IMR-90 (cell line): ENCODE measurements at regions not wholly inside any gene's neighbourhood (a gene's known extent, or its start where the extent isn't known, plus 50 kb on each side); places are given as distances from the start of the nearest gene placed in this dataset.

Experiments
- ATAC-seq: fragments of 200-7000 bp; cut with Tn5 transposase; 2 replicates; pipeline ENCODE4 v1.9.1; 2020; ENCODE audit warnings: low read depth, mild to moderate bottlenecking, moderate library complexity
- BruUV-seq: library from RNA; stranded (reverse); fragments of 400-500 nt; replicated peaks from 2 replicates; lab custom pipeline; 2021; lab: Mats Ljungman, UMichigan
- CTCF ChIA-PET: fragments of 300-600 bp; formaldehyde crosslinking; extraction: SDS; loops from one replicate; lab custom pipeline; 2021; ENCODE audit warnings: antibody characterized with exemption; lab: Yijun Ruan, JAX
- POLR2A ChIA-PET: fragments of 300-600 bp; sonication (Branson Sonifier 250); formaldehyde crosslinking; loops from one replicate; lab custom pipeline; 2022; ENCODE audit warnings: antibody characterized with exemption; ENCODE audit not compliant: unreplicated experiment; lab: Charles Lee
- DNase-seq: peaks from one replicate; pipeline ENCODE4 v3.0.0; 2013
- H2AFZ ChIP-seq: replicated peaks from 2 replicates; pipeline ENCODE3; 2013; ENCODE audit warnings: low read length, mild to moderate bottlenecking; ENCODE audit not compliant: poor library complexity
- H2AK5ac ChIP-seq: 2 replicates; pipeline ENCODE4 v1.6.1; 2013; ENCODE audit warnings: low read depth, low read length, inconsistent platforms
- H2AK9ac ChIP-seq: replicated peaks from 2 replicates; pipeline ENCODE3; 2013; ENCODE audit warnings: mild to moderate bottlenecking, low read depth, low read length, moderate library complexity; ENCODE audit not compliant: poor library complexity
- H2BK120ac ChIP-seq: 2 replicates; pipeline ENCODE4 v1.6.1; 2013; ENCODE audit warnings: low read depth, low read length, inconsistent platforms
- H2BK15ac ChIP-seq: 3 replicates; pipeline ENCODE4 v1.6.1; 2013; ENCODE audit warnings: low read depth, low read length, inconsistent platforms
- H2BK20ac ChIP-seq: 2 replicates; pipeline ENCODE4 v1.6.1; 2013; ENCODE audit warnings: low read depth, mild to moderate bottlenecking, inconsistent platforms, low read length, moderate library complexity
- H2BK5ac ChIP-seq: 2 replicates; pipeline ENCODE4 v1.6.1; 2013; ENCODE audit warnings: mild to moderate bottlenecking, low read depth, low read length, inconsistent platforms; ENCODE audit not compliant: poor library complexity, severe bottlenecking
- H3K14ac ChIP-seq: replicated peaks from 2 replicates; pipeline ENCODE4 v1.6.1; 2013; ENCODE audit warnings: low read depth, low read length, inconsistent platforms
- H3K18ac ChIP-seq: 2 replicates; pipeline ENCODE4 v1.6.1; 2013; ENCODE audit warnings: low read depth, low read length, control low read depth
- H3K23ac ChIP-seq: 2 replicates; pipeline ENCODE4 v1.6.1; 2013; ENCODE audit warnings: low read depth, low read length, inconsistent platforms
- H3K27ac ChIP-seq: 2 replicates; pipeline ENCODE4 v1.5.1; 2013; ENCODE audit warnings: mild to moderate bottlenecking, control low read depth, low read length; ENCODE audit not compliant: insufficient read depth
- H3K27me3 ChIP-seq: 2 replicates; pipeline ENCODE4 v1.6.1; 2013; ENCODE audit warnings: low read length; ENCODE audit not compliant: control insufficient read depth, insufficient read depth
- H3K36me3 ChIP-seq: 2 replicates; pipeline ENCODE4 v1.6.1; 2013; ENCODE audit warnings: low read length, mixed read lengths; ENCODE audit not compliant: control insufficient read depth, insufficient read depth
- H3K4ac ChIP-seq: 2 replicates; pipeline ENCODE4 v1.6.1; 2013; ENCODE audit warnings: low read depth, low read length, inconsistent platforms
- H3K4me1 ChIP-seq: 2 replicates; pipeline ENCODE4 v1.6.1; 2013; ENCODE audit warnings: low read length, mixed read lengths; ENCODE audit not compliant: control insufficient read depth, insufficient read depth
- H3K4me2 ChIP-seq: 2 replicates; pipeline ENCODE4 v1.6.1; 2013; ENCODE audit warnings: low read depth, mild to moderate bottlenecking, control low read depth, low read length, moderate library complexity
- H3K4me3 ChIP-seq: 2 replicates; pipeline ENCODE4 v1.5.1; 2013; ENCODE audit warnings: low read depth, mild to moderate bottlenecking, control low read depth, low read length, moderate library complexity; ENCODE audit not compliant: insufficient read depth
- H3K56ac ChIP-seq: 2 replicates; pipeline ENCODE4 v1.6.1; 2013; ENCODE audit warnings: low read length, inconsistent platforms; ENCODE audit not compliant: insufficient read depth; ENCODE audit errors: extremely low read depth
- H3K79me1 ChIP-seq, 2 experiments: 2 replicates each; pipeline ENCODE4 v1.6.1; 2013; ENCODE audit warnings: low read length in 2 of 2, inconsistent platforms in 1 of 2, low read depth in 1 of 2
- H3K9ac ChIP-seq: 2 replicates; pipeline ENCODE4 v1.6.1; 2013; ENCODE audit warnings: low read depth, low read length, control low read depth
- H3K9me1 ChIP-seq: 2 replicates; pipeline ENCODE4 v1.6.1; 2013; ENCODE audit warnings: low read length, inconsistent platforms; ENCODE audit not compliant: insufficient read depth
- H3K9me3 ChIP-seq: 2 replicates; pipeline ENCODE4 v1.6.1; 2013; ENCODE audit warnings: low read length; ENCODE audit not compliant: control insufficient read depth, insufficient read depth
- H4K20me1 ChIP-seq: 2 replicates; pipeline ENCODE4 v1.6.1; 2013; ENCODE audit warnings: low read length, inconsistent platforms; ENCODE audit not compliant: insufficient read depth
- H4K5ac ChIP-seq: 2 replicates; pipeline ENCODE4 v1.6.1; 2013; ENCODE audit warnings: mild to moderate bottlenecking, low read depth, low read length, control low read depth
- H4K8ac ChIP-seq, 2 experiments: 2 replicates each; pipeline ENCODE4 v1.6.1; 2013; ENCODE audit warnings: low read depth in 2 of 2, low read length in 2 of 2, control low read depth in 1 of 2, inconsistent platforms in 1 of 2
- H4K91ac ChIP-seq: 2 replicates; pipeline ENCODE4 v1.6.1; 2013; ENCODE audit warnings: low read depth, low read length, inconsistent platforms; ENCODE audit not compliant: insufficient read depth
- BHLHE40 ChIP-seq: fragments of 150-350 bp; IDR thresholded peaks from 2 replicates; pipeline ENCODE4 v1.6.1; 2016; ENCODE audit warnings: mild to moderate bottlenecking, low read depth, low read length
- CEBPB ChIP-seq: IDR thresholded peaks from 2 replicates; pipeline ENCODE4 v1.6.1; 2012; ENCODE audit warnings: low read depth, low read length, improper control_type of control experiment
- CHD1 ChIP-seq: IDR thresholded peaks from 2 replicates; pipeline ENCODE4 v1.6.1; 2012; ENCODE audit warnings: low read depth, low read length, improper control_type of control experiment
- FOS ChIP-seq: fragments of 150-350 bp; IDR thresholded peaks from 2 replicates; pipeline ENCODE4 v1.6.1; 2016; ENCODE audit warnings: low read depth, low read length
- MAFK ChIP-seq: IDR thresholded peaks from 2 replicates; pipeline ENCODE4 v1.6.1; 2012; ENCODE audit warnings: low read depth, low read length, improper control_type of control experiment
- MAZ ChIP-seq: IDR thresholded peaks from 2 replicates; pipeline ENCODE4 v1.6.1; 2012; ENCODE audit warnings: low read depth, mild to moderate bottlenecking, low read length, improper control_type of control experiment, moderate library complexity, borderline replicate concordance
- MXI1 ChIP-seq: IDR thresholded peaks from 2 replicates; pipeline ENCODE4 v1.6.1; 2012; ENCODE audit warnings: low read depth, mild to moderate bottlenecking, low read length, moderate library complexity, borderline replicate concordance
- NFE2L2 ChIP-seq: fragments of 150-350 bp; IDR thresholded peaks from 2 replicates; pipeline ENCODE4 v1.6.1; 2016; ENCODE audit warnings: low read depth, mild to moderate bottlenecking, low read length
- POLR2A ChIP-seq: IDR thresholded peaks from 2 replicates; pipeline ENCODE4 v1.6.1; 2012; ENCODE audit warnings: mild to moderate bottlenecking, low read depth, low read length
- RAD21 ChIP-seq: IDR thresholded peaks from 2 replicates; pipeline ENCODE4 v1.6.1; 2012; ENCODE audit warnings: low read length, improper control_type of control experiment
- RCOR1 ChIP-seq: IDR thresholded peaks from 2 replicates; pipeline ENCODE4 v1.6.1; 2012; ENCODE audit warnings: mild to moderate bottlenecking, low read length, improper control_type of control experiment; ENCODE audit not compliant: insufficient replicate concordance
- RFX5 ChIP-seq: IDR thresholded peaks from 2 replicates; pipeline ENCODE4 v1.8.0; 2012; ENCODE audit warnings: low read depth, mild to moderate bottlenecking, low read length, moderate library complexity
- SMC3 ChIP-seq: fragments of 150-350 bp; IDR thresholded peaks from 2 replicates; pipeline ENCODE4 v1.6.1; 2016; ENCODE audit warnings: low read depth, mild to moderate bottlenecking, antibody characterized with exemption, low read length, moderate library complexity
- WGBS, 2 experiments: methylation state at CpG; one replicate each; pipeline versions ENCODE4 v1.1.5 to v1.1.7; 2013; ENCODE audit warnings: missing lambda C conversion rate in 2 of 2; ENCODE audit not compliant: insufficient read length in 1 of 2; ENCODE audit errors: extremely low coverage in 2 of 2; 5-methylcytosine and 5-hydroxymethylcytosine counted together
- dilution Hi-C: fragments of 300-500 bp; cut with HindIII; formaldehyde crosslinking; loops from one replicate; pipeline ENCODE4 v1.14.3; 2018; ENCODE audit warnings: low sequenced_read_pairs; ENCODE audit not compliant: unreplicated experiment
- in situ Hi-C: fragments of 300-500 bp; cut with MboI; formaldehyde crosslinking; loops from 3 replicates; pipeline ENCODE4 v1.14.3; 2019; ENCODE audit warnings: low sequenced_read_pairs, inconsistent platforms, mixed read lengths
- intact Hi-C: fragments of 100-400 bp; cut with micrococcal nuclease; formaldehyde crosslinking; loops from 2 replicates; pipeline ENCODE4 v1.10.0; 2022
- TF ChIP-seq, protein P1 (sequence below): conservative IDR thresholded peaks from 2 replicates; pipeline ENCODE4 v1.5.1; 2012; ENCODE audit warnings: mild to moderate bottlenecking, low read depth, low read length, improper control_type of control experiment
- TF ChIP-seq, protein P2 (sequence below): fragments of 150-350 bp; IDR thresholded peaks from 2 replicates; pipeline ENCODE4 v1.6.1; 2016; ENCODE audit warnings: low read depth, mild to moderate bottlenecking, low read length, moderate library complexity, borderline replicate concordance
- TF ChIP-seq, protein P3 (sequence below): fragments of 150-350 bp; IDR thresholded peaks from 2 replicates; pipeline ENCODE4 v1.6.1; 2017; ENCODE audit warnings: mild to moderate bottlenecking, antibody characterized with exemption, low read length, low read depth

DNA sequence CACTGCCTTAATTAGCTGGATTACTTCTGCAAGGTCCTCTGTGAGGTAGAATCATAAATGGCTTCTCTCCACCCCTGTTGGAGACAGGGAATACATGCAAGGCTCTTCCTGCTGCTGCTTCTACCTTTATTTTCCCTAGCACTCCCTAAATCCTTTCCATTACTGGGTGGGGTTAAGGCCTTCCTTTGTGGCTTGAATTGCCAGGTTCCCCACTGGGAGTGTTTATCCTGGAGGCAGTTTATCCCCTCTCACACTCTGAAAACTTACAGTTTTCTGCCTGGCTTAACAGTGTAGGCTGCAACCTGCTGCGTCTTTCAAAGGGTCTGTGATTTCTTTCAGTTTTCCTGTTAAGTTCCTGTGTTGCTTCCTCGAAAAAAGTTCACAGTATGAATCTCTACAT is 1062.3 kb upstream of the CRIM1 start:
- ChIA-PET POLR2A (no interaction called here), CTCF (no interaction called here)
- DNase-seq (no peak), ATAC-seq (no peak)
- Histone ChIP-seq H3K27me3 (no peaks in the 10 kb centered on the region), H2BK20ac (no peak overlapping the region), H3K23ac (no peak overlapping the region), H3K9me3 (peaks cover 12% of the 10 kb centered on the region; the same call in 1 of the 2 replicates), H3K79me1 (no peaks in the 10 kb centered on the region), H2BK120ac (no peak overlapping the region), H4K5ac (no peak overlapping the region), H4K8ac (no peak overlapping the region), H3K27ac (no peak overlapping the region), H3K9me1 (no peaks in the 10 kb centered on the region), H4K20me1 (no peaks in the 10 kb centered on the region), H3K18ac (no peak overlapping the region), H3K9ac (no peak overlapping the region), H2AK9ac (no peak overlapping the region), H2AFZ (no peak overlapping the region), H3K4me3 (no peak overlapping the region), H3K56ac (no peak overlapping the region), H4K91ac (no peak overlapping the region), H3K4me2 (no peak overlapping the region), H2BK5ac (no peak overlapping the region), H3K4me1 (no peaks in the 10 kb centered on the region), H2AK5ac (no peak overlapping the region), H2BK15ac (no peak overlapping the region), H3K4ac (no peak overlapping the region), H3K36me3 (no peaks in the 10 kb centered on the region), H3K14ac (no peak overlapping the region)
- intact Hi-C loops (no loop called here), dilution Hi-C loops (no loop called here), in situ Hi-C loops (no loop called here)
- BruUV-seq: no TSS peak
- no peak for TF ChIP-seq MXI1
- TF ChIP-seq CEBPB: no peak
- TF ChIP-seq FOS: no peak
- TF ChIP-seq SMC3: no peak
- TF ChIP-seq MAZ: no peak
- no peak for TF ChIP-seq POLR2A
- no peak for TF ChIP-seq NFE2L2
- TF ChIP-seq MAFK: no peak
- TF ChIP-seq RAD21: no peak
- TF ChIP-seq, protein P1, sequence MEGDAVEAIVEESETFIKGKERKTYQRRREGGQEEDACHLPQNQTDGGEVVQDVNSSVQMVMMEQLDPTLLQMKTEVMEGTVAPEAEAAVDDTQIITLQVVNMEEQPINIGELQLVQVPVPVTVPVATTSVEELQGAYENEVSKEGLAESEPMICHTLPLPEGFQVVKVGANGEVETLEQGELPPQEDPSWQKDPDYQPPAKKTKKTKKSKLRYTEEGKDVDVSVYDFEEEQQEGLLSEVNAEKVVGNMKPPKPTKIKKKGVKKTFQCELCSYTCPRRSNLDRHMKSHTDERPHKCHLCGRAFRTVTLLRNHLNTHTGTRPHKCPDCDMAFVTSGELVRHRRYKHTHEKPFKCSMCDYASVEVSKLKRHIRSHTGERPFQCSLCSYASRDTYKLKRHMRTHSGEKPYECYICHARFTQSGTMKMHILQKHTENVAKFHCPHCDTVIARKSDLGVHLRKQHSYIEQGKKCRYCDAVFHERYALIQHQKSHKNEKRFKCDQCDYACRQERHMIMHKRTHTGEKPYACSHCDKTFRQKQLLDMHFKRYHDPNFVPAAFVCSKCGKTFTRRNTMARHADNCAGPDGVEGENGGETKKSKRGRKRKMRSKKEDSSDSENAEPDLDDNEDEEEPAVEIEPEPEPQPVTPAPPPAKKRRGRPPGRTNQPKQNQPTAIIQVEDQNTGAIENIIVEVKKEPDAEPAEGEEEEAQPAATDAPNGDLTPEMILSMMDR: no peak
- no peak for TF ChIP-seq CHD1
- no peak for TF ChIP-seq BHLHE40
- no peak for TF ChIP-seq RFX5
- TF ChIP-seq, protein P2, sequence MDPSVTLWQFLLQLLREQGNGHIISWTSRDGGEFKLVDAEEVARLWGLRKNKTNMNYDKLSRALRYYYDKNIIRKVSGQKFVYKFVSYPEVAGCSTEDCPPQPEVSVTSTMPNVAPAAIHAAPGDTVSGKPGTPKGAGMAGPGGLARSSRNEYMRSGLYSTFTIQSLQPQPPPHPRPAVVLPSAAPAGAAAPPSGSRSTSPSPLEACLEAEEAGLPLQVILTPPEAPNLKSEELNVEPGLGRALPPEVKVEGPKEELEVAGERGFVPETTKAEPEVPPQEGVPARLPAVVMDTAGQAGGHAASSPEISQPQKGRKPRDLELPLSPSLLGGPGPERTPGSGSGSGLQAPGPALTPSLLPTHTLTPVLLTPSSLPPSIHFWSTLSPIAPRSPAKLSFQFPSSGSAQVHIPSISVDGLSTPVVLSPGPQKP: no peak
- TF ChIP-seq, protein P3, sequence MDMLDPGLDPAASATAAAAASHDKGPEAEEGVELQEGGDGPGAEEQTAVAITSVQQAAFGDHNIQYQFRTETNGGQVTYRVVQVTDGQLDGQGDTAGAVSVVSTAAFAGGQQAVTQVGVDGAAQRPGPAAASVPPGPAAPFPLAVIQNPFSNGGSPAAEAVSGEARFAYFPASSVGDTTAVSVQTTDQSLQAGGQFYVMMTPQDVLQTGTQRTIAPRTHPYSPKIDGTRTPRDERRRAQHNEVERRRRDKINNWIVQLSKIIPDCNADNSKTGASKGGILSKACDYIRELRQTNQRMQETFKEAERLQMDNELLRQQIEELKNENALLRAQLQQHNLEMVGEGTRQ: no peak
- no peak for TF ChIP-seq RCOR1
- WGBS, 2 experiments: no CpG with 5 or more reads among the region's 2 CpGs
